ENCODE measurements at regions not wholly inside any gene's neighbourhood (a gene's known extent, or its start where the extent isn't known, plus 50 kb on each side); places are given as distances from the start of the nearest gene placed in this dataset.

GRCh38 chr12:93145086-93145485, 216.0 kb upstream of the EEA1 start:
- H2AFZ ChIP-seq: no peak overlapping the region
- H3K27me3 ChIP-seq (ENCODE audit: insufficient read depth): no peaks in the 10 kb centered on the region
- Mint-ChIP-seq H3K27me3 (ENCODE audit: insufficient read depth, low read depth, poor library complexity) (peaks cover 2% of the 10 kb centered on the region), H3K4me3 (no peak overlapping the region), H3K9me3 (no peaks in the 10 kb centered on the region), H3K27ac (no peak overlapping the region), H3K36me3 (ENCODE audit: low read depth) (no peaks in the 10 kb centered on the region), H3K4me1 (no peaks in the 10 kb centered on the region)
- no peaks in the 10 kb centered on the region for H4K20me1 ChIP-seq (replicated peaks; ENCODE audit: insufficient read depth)
- no peak for ATAC-seq
- no peak overlapping the region for H3K4me2 ChIP-seq
- no peak for DNase-seq (ENCODE audit: low spot score)
- H3K79me2 ChIP-seq (replicated peaks; ENCODE audit: insufficient read depth): no peaks in the 10 kb centered on the region
- H3K27ac ChIP-seq (ENCODE audit: low read depth): no peak overlapping the region
- no peaks in the 10 kb centered on the region for H3F3A ChIP-seq (replicated peaks; ENCODE audit: low read depth)
- H3K4me1 ChIP-seq (ENCODE audit: insufficient read depth): no peaks in the 10 kb centered on the region
- no peak for TF ChIP-seq CTCF (conservative IDR thresholded peaks at IDR 0.05; ENCODE audit: low read depth in 2 of 2)
- no peak for TF ChIP-seq CREB1 (CRISPR knock-in tag; IDR thresholded peaks at IDR 0.05; ENCODE audit: low read depth)
- TF ChIP-seq POLR2AphosphoS5 (IDR thresholded peaks at IDR 0.05; ENCODE audit: low read depth): no peak
- no peak for TF ChIP-seq ETS1 (IDR thresholded peaks at IDR 0.05)
- TF ChIP-seq STAT1 (IDR thresholded peaks at IDR 0.05; ENCODE audit: unreplicated experiment): no peak
- no peak for TF ChIP-seq EZH2 (IDR thresholded peaks at IDR 0.05; ENCODE audit: low read depth, unreplicated experiment)
- TF ChIP-seq ZNF331 (CRISPR knock-in tag; IDR thresholded peaks at IDR 0.05; ENCODE audit: low read depth): no peak
- TF ChIP-seq REST (IDR thresholded peaks at IDR 0.05; ENCODE audit: unreplicated experiment): no peak
- TF ChIP-seq ZNF462 (CRISPR knock-in tag; IDR thresholded peaks at IDR 0.05): no peak
- TF ChIP-seq ZNF114 (CRISPR knock-in tag; IDR thresholded peaks at IDR 0.05): no peak
- TF ChIP-seq JUNB (IDR thresholded peaks at IDR 0.05; ENCODE audit: unreplicated experiment): no peak
- TF ChIP-seq EZH2phosphoT487 (IDR thresholded peaks at IDR 0.05; ENCODE audit: unreplicated experiment): no peak
- TF ChIP-seq NANOG (IDR thresholded peaks at IDR 0.05; ENCODE audit: borderline replicate concordance): no peak
- H3K4me3 ChIP-seq: no peak overlapping the region
- no peaks in the 10 kb centered on the region; the same call in 1 of the 2 replicates for H3K9me2 ChIP-seq (ENCODE audit: insufficient read depth)
- no peaks in the 10 kb centered on the region for H3K36me3 ChIP-seq (ENCODE audit: insufficient read depth)
